Pons (tissue), 1 donor: ENCODE measurements at regions not wholly inside any gene's neighbourhood (a gene's known extent, or its start where the extent isn't known, plus 50 kb on each side); places are given as distances from the start of the nearest gene placed in this dataset.
"Not testable (repeated sequence)": the region's sequence is repeated elsewhere in the genome, so short reads cannot be mapped to it uniquely, and the experiment has no call there.

Experiments used
- DNase-seq: peaks from one replicate; pipeline ENCODE4 v3.0.0-alpha.2; 2016; ENCODE audit warnings: low spot score

- DNase-seq = no peak
These were observed 774.2 kb upstream of the COX7C start for GRCh38 chr5:85843535-85843934.

GRCh38 chr5:85849411-85849810 lies 768.3 kb upstream of the COX7C start:
- DNase-seq = no peak

- no peak for DNase-seq
These were observed 752.4 kb upstream of the COX7C start for GRCh38 chr5:85865296-85865695.

GRCh38 chr5:85868070-85868469 lies 749.7 kb upstream of the COX7C start:
- no peak for DNase-seq

GRCh38 chr5:85893996-85894395 lies 723.7 kb upstream of the COX7C start:
- DNase-seq = no peak

- DNase-seq = no peak
These were observed 721.2 kb upstream of the COX7C start for GRCh38 chr5:85896514-85896913.

- no peak for DNase-seq
These were observed 711.3 kb upstream of the COX7C start for GRCh38 chr5:85906460-85906859.

GRCh38 chr5:85910335-85910734 lies 707.4 kb upstream of the COX7C start:
- no peak for DNase-seq

GRCh38 chr5:85920984-85921383 lies 696.8 kb upstream of the COX7C start:
- no peak for DNase-seq

- no peak for DNase-seq
These were observed 696.2 kb upstream of the COX7C start for GRCh38 chr5:85921590-85921989.

- no peak for DNase-seq
These were observed 690.1 kb upstream of the COX7C start for GRCh38 chr5:85927632-85928031.

- DNase-seq = no peak
These were observed 688.0 kb upstream of the COX7C start for GRCh38 chr5:85929713-85930112.

- no peak for DNase-seq
These were observed 686.5 kb upstream of the COX7C start for GRCh38 chr5:85931220-85931619.

- DNase-seq = no peak
These were observed 679.5 kb upstream of the COX7C start for GRCh38 chr5:85938201-85938600.

GRCh38 chr5:85951707-85952210 lies 666.0 kb upstream of the COX7C start:
- DNase-seq = no peak

GRCh38 chr5:85952680-85953079 lies 665.1 kb upstream of the COX7C start:
- no peak for DNase-seq

- DNase-seq = no peak
These were observed 650.1 kb upstream of the COX7C start for GRCh38 chr5:85967681-85968080.

GRCh38 chr5:85972539-85972938 lies 645.2 kb upstream of the COX7C start:
- no peak for DNase-seq

- DNase-seq = no peak
These were observed 632.6 kb upstream of the COX7C start for GRCh38 chr5:85985167-85985566.

GRCh38 chr5:85990998-85991397 lies 626.7 kb upstream of the COX7C start:
- DNase-seq = no peak

- DNase-seq = not testable (repeated sequence)
These were observed 623.1 kb upstream of the COX7C start for GRCh38 chr5:85994653-85995052.

GRCh38 chr5:85998656-85999055 lies 619.1 kb upstream of the COX7C start:
- DNase-seq = peak; percentile 37

GRCh38 chr5:86008293-86008692 lies 609.4 kb upstream of the COX7C start:
- DNase-seq = no peak

GRCh38 chr5:86008704-86009103 lies 609.0 kb upstream of the COX7C start:
- DNase-seq = no peak

- no peak for DNase-seq
These were observed 605.8 kb upstream of the COX7C start for GRCh38 chr5:86011937-86012336.
